Stomach smooth muscle (tissue), 2 donors: ENCODE measurements at regions not wholly inside any gene's neighbourhood (a gene's known extent, or its start where the extent isn't known, plus 50 kb on each side); places are given as distances from the start of the nearest gene placed in this dataset.
"Not testable (repeated sequence)": the region's sequence is repeated elsewhere in the genome, so short reads cannot be mapped to it uniquely, and the experiment has no call there.

ENCODE experiments used
- H3K27ac ChIP-seq: one replicate; pipeline ENCODE4 v1.7.0; 2013; ENCODE audit warnings: mild to moderate bottlenecking, low read length, inconsistent platforms
- H3K27me3 ChIP-seq, 2 donors: one replicate each; pipeline ENCODE4 v1.7.0; 2013; ENCODE audit warnings: low read length in 2 of 2; ENCODE audit not compliant: insufficient read depth in 2 of 2, control insufficient read depth in 1 of 2
- H3K36me3 ChIP-seq, 2 donors: one replicate each; pipeline ENCODE4 v1.7.0; 2013; ENCODE audit warnings: low read length in 2 of 2; ENCODE audit not compliant: control insufficient read depth in 2 of 2, insufficient read depth in 2 of 2
- H3K4me1 ChIP-seq: one replicate; pipeline ENCODE4 v1.7.0; 2013; ENCODE audit warnings: low read length; ENCODE audit not compliant: control insufficient read depth, insufficient read depth
- H3K4me3 ChIP-seq, 2 donors: one replicate each; pipeline ENCODE4 v1.7.0; 2013; ENCODE audit warnings: low read length in 2 of 2
- H3K9ac ChIP-seq, 2 donors: one replicate each; pipeline ENCODE4 v1.7.0; 2013; ENCODE audit warnings: low read length in 2 of 2, mild to moderate bottlenecking in 1 of 2
- H3K9me3 ChIP-seq, 2 donors: one replicate each; pipeline ENCODE4 v1.7.0; 2013; ENCODE audit warnings: low read length in 2 of 2; ENCODE audit not compliant: control insufficient read depth in 2 of 2
- donor health status: healthy.
- donor health status: Pancreatic carcinoma.

DNA sequence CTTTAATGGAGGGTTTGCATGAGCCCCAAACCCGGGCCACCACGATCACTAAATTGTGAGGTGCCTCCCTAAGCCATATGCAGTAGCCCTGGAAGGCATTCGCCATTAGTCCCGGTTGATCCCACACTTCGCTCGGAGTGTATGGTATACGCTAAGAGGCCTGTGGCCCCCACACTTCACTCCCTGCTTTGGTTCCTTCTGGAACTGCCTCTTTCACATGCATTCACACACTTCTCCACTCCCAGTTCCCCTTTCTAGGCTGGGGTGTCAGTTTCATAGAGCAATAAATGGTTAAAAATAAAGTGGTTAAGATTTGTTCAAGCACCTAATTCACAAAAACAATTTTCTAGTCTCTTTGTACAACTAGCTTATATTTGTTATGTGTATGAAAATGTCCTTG lies 212.1 kb upstream of the KCND2 start:
- Histone ChIP-seq H3K4me3 (no peak overlapping the region), H3K9me3 (peaks cover 0 to 4% of the 10 kb centered on the region in 2 donors), H3K4me1 (no peaks in the 10 kb centered on the region), H3K9ac (no peak overlapping the region), H3K27me3 (no peaks in the 10 kb centered on the region), H3K36me3 (no peaks in the 10 kb centered on the region), H3K27ac (no peak overlapping the region)

DNA sequence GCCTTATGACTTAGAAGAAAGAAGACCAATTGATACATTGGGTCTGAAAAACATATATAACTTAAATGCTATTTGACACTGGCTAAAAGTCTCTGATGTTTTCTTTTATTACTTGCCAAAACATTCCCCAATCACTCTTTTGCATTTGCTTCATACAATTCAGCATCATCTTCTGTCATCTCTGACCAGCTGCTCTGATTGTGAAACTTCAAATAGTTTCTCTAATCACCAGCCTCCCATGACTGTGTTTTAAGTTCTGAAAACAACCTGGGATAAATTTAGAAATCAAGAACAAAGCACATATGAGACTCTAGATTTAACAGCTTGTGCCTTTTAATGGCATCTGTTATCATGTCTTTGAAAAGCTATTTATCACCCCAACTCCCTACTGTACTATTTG lies 208.4 kb upstream of the KCND2 start:
- Histone ChIP-seq H3K27me3 (no peaks in the 10 kb centered on the region), H3K36me3 (no peaks in the 10 kb centered on the region), H3K27ac (no peak overlapping the region), H3K4me1 (no peaks in the 10 kb centered on the region), H3K9me3 (peaks cover 0 to 2% of the 10 kb centered on the region in 2 donors), H3K9ac (no peak overlapping the region), H3K4me3 (no peak overlapping the region)

DNA sequence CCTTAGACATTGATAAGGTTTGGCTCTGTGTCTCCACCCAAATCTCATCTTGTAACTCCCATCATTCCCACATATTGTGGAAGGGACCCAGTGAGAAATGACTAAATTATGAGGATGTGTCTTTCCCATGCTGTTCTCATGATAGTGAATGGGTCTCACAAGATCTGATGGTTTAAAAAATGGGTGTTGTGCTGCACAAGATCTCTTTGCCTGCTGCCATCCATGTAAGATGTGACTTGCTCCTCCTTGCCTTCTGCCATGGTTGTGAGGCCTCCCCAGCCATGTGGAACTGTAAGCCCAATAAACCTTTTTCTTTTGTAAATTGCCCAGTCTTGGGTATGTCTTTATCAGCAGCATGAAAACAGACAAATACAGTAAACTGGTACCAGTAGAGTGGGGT lies 206.1 kb upstream of the KCND2 start:
- not testable (repeated sequence) for H3K36me3 ChIP-seq, H3K27me3 ChIP-seq, H3K4me1 ChIP-seq, H3K4me3 ChIP-seq, H3K9ac ChIP-seq, H3K9me3 ChIP-seq, H3K27ac ChIP-seq

DNA sequence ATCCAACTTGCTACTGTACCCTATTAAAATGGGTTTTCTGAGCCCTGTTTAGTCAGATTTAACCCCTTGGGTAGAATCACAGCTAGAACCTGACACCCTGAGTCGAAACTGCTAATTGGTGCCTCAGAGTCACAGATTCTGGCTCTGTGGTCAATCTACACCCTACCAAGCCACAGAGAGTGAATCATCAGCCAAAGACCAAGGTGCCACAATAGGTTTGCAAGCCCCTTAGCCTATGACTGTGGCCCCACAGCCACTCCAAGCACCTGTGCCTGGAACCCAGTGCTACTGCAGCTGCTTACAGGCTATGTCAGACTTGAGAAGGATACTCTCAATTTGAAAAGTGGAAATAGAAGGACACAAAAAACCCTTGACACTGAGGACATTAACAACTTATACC lies 202.8 kb upstream of the KCND2 start:
- Histone ChIP-seq H3K9me3 (peaks cover 0 to 2% of the 10 kb centered on the region in 2 donors), H3K4me3 (no peak overlapping the region), H3K9ac (no peak overlapping the region), H3K4me1 (no peaks in the 10 kb centered on the region), H3K27me3 (no peaks in the 10 kb centered on the region), H3K36me3 (no peaks in the 10 kb centered on the region), H3K27ac (no peak overlapping the region)

DNA sequence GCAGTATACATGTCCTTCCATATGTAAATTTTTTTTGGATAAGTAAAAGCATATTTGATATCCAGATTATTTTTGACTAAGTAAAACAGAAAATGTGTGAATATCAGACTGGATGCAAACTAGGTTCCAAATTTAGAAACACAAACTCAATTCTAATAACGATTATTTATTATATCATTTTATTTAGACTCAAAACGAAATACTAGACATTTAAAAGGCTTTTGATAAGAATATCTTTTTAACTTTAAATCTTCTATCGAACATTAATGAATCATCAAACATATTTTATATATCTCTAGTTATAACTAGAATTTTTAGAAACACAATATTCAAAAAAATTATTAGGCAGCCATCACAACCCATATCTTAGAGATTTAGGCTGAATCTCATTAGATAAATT lies 195.2 kb upstream of the KCND2 start:
- no peak overlapping the region for H3K27ac ChIP-seq
- H3K9ac ChIP-seq = no peak overlapping the region
- H3K9me3 ChIP-seq = no peaks in the 10 kb centered on the region
- H3K36me3 ChIP-seq = no peaks in the 10 kb centered on the region
- no peaks in the 10 kb centered on the region for H3K27me3 ChIP-seq
- H3K4me3 ChIP-seq = no peak overlapping the region
- H3K4me1 ChIP-seq = no peaks in the 10 kb centered on the region

DNA sequence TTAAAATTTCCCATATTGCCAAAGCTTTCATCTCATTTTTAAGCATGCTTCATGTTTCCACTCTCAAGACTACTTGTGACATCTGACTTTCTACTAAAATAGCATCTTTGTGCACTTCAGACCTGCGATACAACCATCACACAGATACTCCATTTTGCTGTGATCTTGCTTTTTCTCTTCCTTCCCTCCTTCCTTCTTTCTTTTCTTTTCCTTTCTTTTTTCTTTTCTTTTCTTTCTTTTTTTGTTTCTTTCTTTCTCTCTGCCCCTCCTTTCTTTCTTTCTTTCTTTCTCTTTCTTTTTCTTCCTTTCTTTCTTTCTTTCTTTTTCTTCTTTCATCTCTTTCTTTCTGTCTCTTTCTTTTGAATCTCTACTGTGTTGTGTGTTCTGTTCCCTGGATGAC lies 194.0 kb upstream of the KCND2 start:
- Histone ChIP-seq H3K9ac (no peak overlapping the region), H3K27ac (no peak overlapping the region), H3K4me1 (no peaks in the 10 kb centered on the region), H3K4me3 (no peak overlapping the region), H3K9me3 (no peaks in the 10 kb centered on the region), H3K27me3 (no peaks in the 10 kb centered on the region), H3K36me3 (no peaks in the 10 kb centered on the region)

DNA sequence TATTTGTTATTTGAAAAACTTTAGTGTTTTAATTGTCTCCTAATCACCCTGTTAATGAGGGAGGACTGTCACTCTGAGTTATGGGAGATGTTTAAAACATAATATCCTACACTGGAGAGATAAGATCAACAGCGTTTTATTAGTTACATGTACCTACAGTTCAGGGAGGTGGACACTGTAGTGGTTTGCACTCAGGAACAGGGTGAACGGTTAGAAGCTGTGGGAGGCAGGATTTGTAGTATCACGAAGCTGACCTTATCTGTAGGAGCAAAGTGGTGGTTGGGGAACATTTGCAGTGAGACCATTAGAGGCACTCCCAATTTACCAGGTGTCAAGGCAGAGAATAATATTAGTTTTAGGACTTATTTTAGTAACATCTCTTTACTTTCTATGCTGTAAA lies 193.3 kb upstream of the KCND2 start:
- Histone ChIP-seq H3K9ac (no peak overlapping the region), H3K27ac (no peak overlapping the region), H3K36me3 (no peaks in the 10 kb centered on the region), H3K9me3 (no peaks in the 10 kb centered on the region), H3K4me3 (no peak overlapping the region), H3K4me1 (no peaks in the 10 kb centered on the region), H3K27me3 (no peaks in the 10 kb centered on the region)

DNA sequence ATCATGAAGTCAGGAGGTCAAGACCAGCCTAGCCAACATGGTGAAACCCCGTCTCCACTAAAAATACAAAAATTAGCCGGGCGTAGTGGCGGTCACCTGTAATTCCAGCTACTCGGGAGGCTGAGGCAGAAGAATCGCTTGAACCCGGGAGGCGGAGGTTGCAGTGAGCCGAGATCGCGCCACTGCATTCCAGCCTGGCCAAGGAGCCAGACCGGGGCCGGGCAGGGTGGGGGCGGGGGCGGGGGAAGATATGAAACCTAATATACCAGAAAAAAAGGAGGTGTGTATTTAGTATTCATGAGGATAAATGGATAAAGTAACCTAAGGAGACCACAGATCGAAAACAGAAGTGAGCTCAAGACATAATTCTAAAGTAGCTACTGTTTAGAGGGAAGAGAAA lies 186.5 kb upstream of the KCND2 start:
- H3K27ac ChIP-seq, H3K27me3 ChIP-seq, H3K36me3 ChIP-seq, H3K9ac ChIP-seq, H3K4me3 ChIP-seq, H3K4me1 ChIP-seq, H3K9me3 ChIP-seq: not testable (repeated sequence)

DNA sequence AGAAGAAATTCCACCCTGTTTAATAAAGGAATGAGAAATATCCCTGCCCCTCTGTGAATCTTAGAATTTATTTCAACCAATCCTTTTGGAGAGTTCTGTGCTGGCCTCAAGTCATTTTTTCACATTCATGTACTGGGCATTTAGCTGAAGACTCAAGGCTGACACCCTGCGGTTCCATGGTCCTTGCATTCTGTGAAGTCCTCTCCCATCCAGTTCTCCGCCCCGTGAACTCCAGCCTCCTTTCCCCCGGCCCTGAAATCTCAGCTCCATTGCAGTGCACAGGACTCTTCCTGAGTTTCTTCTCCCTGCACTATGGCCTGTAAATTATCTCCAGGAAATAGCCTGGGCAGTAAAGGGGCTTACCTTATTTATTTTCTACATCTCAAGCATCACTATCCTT lies 183.0 kb upstream of the KCND2 start:
- H3K27ac ChIP-seq = no peak overlapping the region
- H3K9me3 ChIP-seq = peaks cover 0 to 2% of the 10 kb centered on the region in 2 donors
- H3K27me3 ChIP-seq = no peaks in the 10 kb centered on the region
- H3K9ac ChIP-seq = no peak overlapping the region
- no peaks in the 10 kb centered on the region for H3K4me1 ChIP-seq
- no peak overlapping the region for H3K4me3 ChIP-seq
- H3K36me3 ChIP-seq = no peaks in the 10 kb centered on the region

DNA sequence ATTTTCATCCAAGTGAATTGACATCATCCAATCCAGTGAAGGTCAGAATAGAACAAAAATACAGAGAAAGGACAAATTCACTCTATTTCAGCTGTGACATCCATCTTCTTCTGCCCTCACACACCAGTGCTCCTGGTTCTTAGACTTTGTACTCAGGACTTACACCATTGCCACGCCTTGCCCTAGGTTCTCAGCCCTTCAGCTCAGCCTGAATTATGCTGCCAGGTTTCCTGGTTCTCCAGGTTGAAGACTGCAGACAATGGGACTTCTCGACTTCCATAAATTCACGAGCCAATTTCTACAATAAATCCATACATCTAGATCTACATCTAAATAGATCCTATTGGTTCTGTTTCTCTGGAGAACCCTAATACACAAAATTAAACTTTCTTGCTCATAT lies 181.2 kb upstream of the KCND2 start:
- H3K27me3 ChIP-seq = no peaks in the 10 kb centered on the region
- no peak overlapping the region for H3K9ac ChIP-seq
- H3K27ac ChIP-seq = no peak overlapping the region
- no peaks in the 10 kb centered on the region for H3K36me3 ChIP-seq
- H3K4me1 ChIP-seq = no peaks in the 10 kb centered on the region
- no peak overlapping the region for H3K4me3 ChIP-seq
- H3K9me3 ChIP-seq = peaks cover 0 to 2% of the 10 kb centered on the region in 2 donors

DNA sequence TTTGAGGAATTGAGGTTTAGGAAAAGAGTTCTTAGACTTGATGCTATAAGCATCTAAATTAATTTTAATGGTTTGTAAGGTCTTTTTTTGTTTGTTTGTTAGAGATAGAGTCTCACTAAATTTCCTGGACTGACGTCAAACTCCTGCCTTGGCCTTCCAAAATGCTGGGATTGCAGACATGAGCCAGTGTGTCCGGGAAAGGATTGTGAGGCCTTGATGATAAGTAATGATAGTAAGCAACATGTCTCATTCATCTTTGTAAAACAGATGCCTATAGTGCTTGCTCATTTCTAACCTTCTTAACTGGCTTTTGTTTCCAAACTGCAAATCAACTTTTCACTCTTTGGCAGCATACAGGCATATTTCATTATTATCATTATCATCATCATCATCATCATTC lies 176.0 kb upstream of the KCND2 start:
- Histone ChIP-seq H3K9ac (no peak overlapping the region), H3K27ac (no peak overlapping the region), H3K36me3 (no peaks in the 10 kb centered on the region), H3K4me1 (no peaks in the 10 kb centered on the region), H3K9me3 (no peaks in the 10 kb centered on the region), H3K27me3 (no peaks in the 10 kb centered on the region), H3K4me3 (no peak overlapping the region)

DNA sequence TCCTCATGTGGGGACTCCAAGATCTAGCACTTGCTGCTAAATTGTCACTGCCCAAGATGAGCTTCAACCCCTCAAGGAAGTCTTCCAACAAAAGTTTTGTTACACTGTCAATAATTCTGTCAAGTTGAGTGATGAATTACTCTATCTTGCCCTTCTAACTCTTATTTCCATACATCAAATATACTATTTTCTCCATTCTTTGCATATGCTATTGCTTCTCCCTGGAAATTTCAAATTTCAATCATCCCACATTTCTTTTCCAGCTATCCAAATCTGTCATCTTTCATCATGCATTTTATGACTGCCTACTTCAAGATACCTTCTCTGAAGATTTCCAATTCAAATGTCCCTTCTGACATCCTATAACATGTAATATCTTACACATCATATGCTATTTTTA lies 175.2 kb upstream of the KCND2 start:
- no peaks in the 10 kb centered on the region for H3K36me3 ChIP-seq
- no peaks in the 10 kb centered on the region for H3K9me3 ChIP-seq
- H3K27ac ChIP-seq = no peak overlapping the region
- no peak overlapping the region for H3K9ac ChIP-seq
- no peaks in the 10 kb centered on the region for H3K27me3 ChIP-seq
- H3K4me3 ChIP-seq = no peak overlapping the region
- H3K4me1 ChIP-seq = no peaks in the 10 kb centered on the region
